ENCODE measurements at regions not wholly inside any gene's neighbourhood (a gene's known extent, or its start where the extent isn't known, plus 50 kb on each side); places are given as distances from the start of the nearest gene placed in this dataset.

DNA sequence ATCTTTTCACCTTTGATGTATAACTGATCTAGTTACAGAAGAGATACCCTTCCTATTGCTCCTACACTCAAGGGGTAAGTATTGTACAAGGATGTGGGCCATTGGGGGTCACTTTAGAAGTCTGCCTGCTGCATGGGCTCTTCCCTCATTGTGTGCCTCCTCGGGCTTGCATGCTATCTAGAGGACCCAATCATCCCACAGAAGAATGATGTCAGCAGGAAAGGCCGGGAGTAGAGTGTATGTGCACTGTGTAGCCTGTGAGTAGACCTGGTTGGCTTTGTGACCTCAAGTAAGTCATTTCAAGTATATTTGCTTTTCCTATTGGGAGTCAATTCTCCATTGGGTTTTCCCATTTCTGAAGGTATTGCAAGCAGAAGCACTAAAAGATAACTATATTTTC, 129.5 kb upstream of the TRIB2 start:
- intact Hi-C loops (cut with DNase I), result loop anchor here (10.0 kb wide), 1 partner anchor 722 kb away; no protein-coding TSS in a partner anchor
- DNase-seq, result no peak
- Histone ChIP-seq H3K36me3 (no peaks in the 10 kb centered on the region), H3K4me1 (peaks cover 0 to 11% (median 7%) of the 10 kb centered on the region in 4 donors), H3K27ac (no peak overlapping the region), H3K4me3 (no peak overlapping the region), H3K9me3 (no peaks in the 10 kb centered on the region), H3K27me3 (no peaks in the 10 kb centered on the region)
- no peak for TF ChIP-seq POLR2A (IDR thresholded peaks at IDR 0.05)
- TF ChIP-seq EP300 (IDR thresholded peaks at IDR 0.05), result no peak
- TF ChIP-seq POLR2AphosphoS5 (IDR thresholded peaks at IDR 0.05), result no peak
- TF ChIP-seq, protein P1, sequence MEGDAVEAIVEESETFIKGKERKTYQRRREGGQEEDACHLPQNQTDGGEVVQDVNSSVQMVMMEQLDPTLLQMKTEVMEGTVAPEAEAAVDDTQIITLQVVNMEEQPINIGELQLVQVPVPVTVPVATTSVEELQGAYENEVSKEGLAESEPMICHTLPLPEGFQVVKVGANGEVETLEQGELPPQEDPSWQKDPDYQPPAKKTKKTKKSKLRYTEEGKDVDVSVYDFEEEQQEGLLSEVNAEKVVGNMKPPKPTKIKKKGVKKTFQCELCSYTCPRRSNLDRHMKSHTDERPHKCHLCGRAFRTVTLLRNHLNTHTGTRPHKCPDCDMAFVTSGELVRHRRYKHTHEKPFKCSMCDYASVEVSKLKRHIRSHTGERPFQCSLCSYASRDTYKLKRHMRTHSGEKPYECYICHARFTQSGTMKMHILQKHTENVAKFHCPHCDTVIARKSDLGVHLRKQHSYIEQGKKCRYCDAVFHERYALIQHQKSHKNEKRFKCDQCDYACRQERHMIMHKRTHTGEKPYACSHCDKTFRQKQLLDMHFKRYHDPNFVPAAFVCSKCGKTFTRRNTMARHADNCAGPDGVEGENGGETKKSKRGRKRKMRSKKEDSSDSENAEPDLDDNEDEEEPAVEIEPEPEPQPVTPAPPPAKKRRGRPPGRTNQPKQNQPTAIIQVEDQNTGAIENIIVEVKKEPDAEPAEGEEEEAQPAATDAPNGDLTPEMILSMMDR (IDR thresholded peaks at IDR 0.05), result no peak
- 88 to 96% methylated on average over 2 of the region's 2 CpGs for WGBS, 2 donors

GRCh38 chr2:12587729-12588522, 128.8 kb upstream of the TRIB2 start:
- peak overlapping the region in 3 of 4 donors; percentile 62 to 65 (median 62) for H3K27ac ChIP-seq

DNA sequence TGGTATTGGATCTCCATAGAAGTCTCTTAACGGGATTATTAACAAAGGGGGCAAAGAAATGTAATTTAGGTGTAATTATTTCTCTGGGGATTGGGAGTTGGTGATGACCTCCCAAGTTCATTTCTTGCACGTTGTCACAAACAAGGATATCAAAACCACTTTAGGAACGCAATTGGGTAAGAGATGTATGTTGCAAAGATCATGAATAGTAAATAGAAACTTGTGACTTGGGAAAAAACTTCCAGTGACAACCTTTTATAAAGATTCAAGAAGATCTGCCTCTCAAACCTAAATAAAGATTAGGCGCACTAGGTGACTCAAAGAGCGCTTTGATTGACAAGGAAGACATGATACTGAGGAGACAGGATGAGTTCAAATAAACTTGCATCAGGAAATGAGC, 127.8 kb upstream of the TRIB2 start:
- no peaks in the 10 kb centered on the region for H3K9me3 ChIP-seq
- 95 to 96% methylated on average over 5 of the region's 5 CpGs for WGBS, 2 donors
- TF ChIP-seq EP300 (IDR thresholded peaks at IDR 0.05) (no peak), POLR2A (IDR thresholded peaks at IDR 0.05) (no peak), POLR2AphosphoS5 (IDR thresholded peaks at IDR 0.05) (no peak)
- TF ChIP-seq, protein P1 (IDR thresholded peaks at IDR 0.05), result no peak
- H3K27me3 ChIP-seq, result no peaks in the 10 kb centered on the region
- no peak for DNase-seq
- intact Hi-C loops (cut with DNase I), result loop anchor here (2.0 to 10.0 kb wide), 2 partner anchors 96 to 724 kb away; no protein-coding TSS in a partner anchor
- no peak overlapping the region for H3K27ac ChIP-seq
- H3K4me3 ChIP-seq, result no peak overlapping the region
- no peaks in the 10 kb centered on the region for H3K36me3 ChIP-seq
- peaks cover 0 to 11% (median 7%) of the 10 kb centered on the region in 4 donors for H3K4me1 ChIP-seq

More at GRCh38 chr2:12587729-12588522, 128.8 kb upstream of the TRIB2 start:
- no peaks in the 10 kb centered on the region for H3K9me3 ChIP-seq
- H3K36me3 ChIP-seq, result no peaks in the 10 kb centered on the region
- no peaks in the 10 kb centered on the region for H3K27me3 ChIP-seq
- 74 to 76% methylated on average over 4 of the region's 4 CpGs for WGBS, 2 donors
- TF ChIP-seq EP300 (IDR thresholded peaks at IDR 0.05), result no peak
- TF ChIP-seq POLR2AphosphoS5 (IDR thresholded peaks at IDR 0.05), result peak in 3 of 4 donors; percentile 19 to 63 (median 55)
- TF ChIP-seq POLR2A (IDR thresholded peaks at IDR 0.05), result no peak
- TF ChIP-seq, protein P1 (IDR thresholded peaks at IDR 0.05), result no peak
- intact Hi-C loops (cut with DNase I), result loop anchor here (2.0 to 10.0 kb wide), 2 partner anchors 97 to 723 kb away; no protein-coding TSS in a partner anchor
- peak; percentile 82 for DNase-seq
- no peak overlapping the region for H3K4me3 ChIP-seq
- peaks cover 0 to 11% (median 7%) of the 10 kb centered on the region in 4 donors for H3K4me1 ChIP-seq

GRCh38 chr2:12589802-12590320, 126.9 kb upstream of the TRIB2 start:
- H3K27ac ChIP-seq, result no peak overlapping the region
- H3K4me1 ChIP-seq, result peaks cover 0 to 11% (median 7%) of the 10 kb centered on the region in 4 donors
- intact Hi-C loops (cut with DNase I), result loop anchor here (2.0 to 10.0 kb wide), 2 partner anchors 95 to 725 kb away; no protein-coding TSS in a partner anchor
- TF ChIP-seq, protein P1 (IDR thresholded peaks at IDR 0.05), result no peak
- no peak for TF ChIP-seq POLR2AphosphoS5 (IDR thresholded peaks at IDR 0.05)
- no peak for TF ChIP-seq EP300 (IDR thresholded peaks at IDR 0.05)
- no peak for TF ChIP-seq POLR2A (IDR thresholded peaks at IDR 0.05)
- H3K36me3 ChIP-seq, result no peaks in the 10 kb centered on the region
- 67 to 89% methylated on average over 5 of the region's 5 CpGs for WGBS, 2 donors
- no peaks in the 10 kb centered on the region for H3K27me3 ChIP-seq
- DNase-seq, result no peak
- no peaks in the 10 kb centered on the region for H3K9me3 ChIP-seq
- no peak overlapping the region for H3K4me3 ChIP-seq
